Hepatocyte (in vitro differentiated cells): ENCODE measurements at regions not wholly inside any gene's neighbourhood (a gene's known extent, or its start where the extent isn't known, plus 50 kb on each side); places are given as distances from the start of the nearest gene placed in this dataset.
"Not testable (repeated sequence)": the region's sequence is repeated elsewhere in the genome, so short reads cannot be mapped to it uniquely, and the experiment has no call there.

Experiments used
- DNase-seq: peaks from one replicate; pipeline ENCODE4 v3.0.0-alpha.2; 2016; ENCODE audit warnings: low spot score
- H2AFZ ChIP-seq: fragments of 200-600 bp; sonication (generic); 2 replicates; pipeline ENCODE4 v1.6.0; 2016; ENCODE audit warnings: antibody characterized with exemption, mild to moderate bottlenecking
- H3K27ac ChIP-seq: fragments of 200-600 bp; sonication (generic); 2 replicates; pipeline ENCODE4 v1.5.1; 2016; ENCODE audit warnings: mild to moderate bottlenecking
- H3K27me3 ChIP-seq: fragments of 200-600 bp; sonication (generic); 2 replicates; pipeline ENCODE4 v1.6.1; 2016
- H3K36me3 ChIP-seq: fragments of 200-600 bp; sonication (generic); replicated peaks from 2 replicates; pipeline ENCODE4 v1.5.1; 2016; ENCODE audit warnings: low read depth; ENCODE audit not compliant: insufficient read depth
- H3K4me1 ChIP-seq: fragments of 200-600 bp; sonication (generic); 2 replicates; pipeline ENCODE4 v1.5.1; 2016; ENCODE audit warnings: mild to moderate bottlenecking, moderate library complexity; ENCODE audit not compliant: insufficient read depth
- H3K4me2 ChIP-seq: fragments of 200-600 bp; sonication (generic); 2 replicates; pipeline ENCODE4 v1.6.0; 2016
- H3K4me3 ChIP-seq: fragments of 200-600 bp; sonication (generic); 2 replicates; pipeline ENCODE4 v1.5.1; 2016; ENCODE audit warnings: mild to moderate bottlenecking
- H3K79me2 ChIP-seq: fragments of 200-600 bp; sonication (generic); 2 replicates; pipeline ENCODE4 v1.6.0; 2017; ENCODE audit warnings: mild to moderate bottlenecking
- H3K9me2 ChIP-seq: fragments of 200-600 bp; sonication (generic); replicated peaks from 2 replicates; pipeline ENCODE4 v1.6.0; 2017; ENCODE audit warnings: mild to moderate bottlenecking; ENCODE audit not compliant: insufficient read depth
- H3K9me3 ChIP-seq: fragments of 200-600 bp; sonication (generic); 2 replicates; pipeline ENCODE4 v1.5.1; 2016; ENCODE audit warnings: low read depth, mild to moderate bottlenecking
- H4K20me1 ChIP-seq: fragments of 200-600 bp; sonication (generic); 2 replicates; pipeline ENCODE4 v1.6.0; 2016; ENCODE audit warnings: mild to moderate bottlenecking; ENCODE audit not compliant: insufficient read depth, poor library complexity, severe bottlenecking
- CTCF ChIP-seq: fragments of 200-600 bp; sonication (generic); IDR thresholded peaks from 2 replicates; pipeline ENCODE4 v1.5.1; 2016; ENCODE audit warnings: antibody characterized with exemption, mild to moderate bottlenecking; ENCODE audit not compliant: poor library complexity
- EZH2 ChIP-seq: fragments of 200-600 bp; sonication (generic); IDR thresholded peaks from 2 replicates; pipeline ENCODE4 v1.6.1; 2016; ENCODE audit warnings: antibody characterized with exemption, mild to moderate bottlenecking, borderline replicate concordance
- EZH2phosphoT487 ChIP-seq: fragments of 200-600 bp; sonication (generic); IDR thresholded peaks from one replicate; pipeline ENCODE4 v1.6.1; 2018; ENCODE audit warnings: antibody characterized with exemption, mild to moderate bottlenecking, low read depth, moderate library complexity; ENCODE audit not compliant: unreplicated experiment, severe bottlenecking
- WGBS: methylation state at CpG from one replicate; pipeline ENCODE4 v1.1.6; 2016; ENCODE audit warnings: low lambda C conversion rate; ENCODE audit errors: missing lambda C conversion rate; 5-methylcytosine and 5-hydroxymethylcytosine counted together

- not testable (repeated sequence) for H3K79me2 ChIP-seq, H4K20me1 ChIP-seq, H3K27ac ChIP-seq, H2AFZ ChIP-seq, H3K4me3 ChIP-seq, H3K4me2 ChIP-seq, H3K4me1 ChIP-seq, DNase-seq, H3K9me2 ChIP-seq, H3K36me3 ChIP-seq, H3K9me3 ChIP-seq, H3K27me3 ChIP-seq
- WGBS: 47% methylated on average over 4 of the region's 4 CpGs
These were observed 54.2 kb downstream of the DBET start for GRCh38 chr4:190118519-190118918.

- H4K20me1 ChIP-seq, H3K4me2 ChIP-seq, DNase-seq, H3K27me3 ChIP-seq, H3K36me3 ChIP-seq, H3K79me2 ChIP-seq, H3K9me3 ChIP-seq, H3K9me2 ChIP-seq, H3K27ac ChIP-seq, H2AFZ ChIP-seq, H3K4me3 ChIP-seq, H3K4me1 ChIP-seq: not testable (repeated sequence)
- 72% methylated on average over 3 of the region's 3 CpGs for WGBS
These were observed 54.1 kb upstream of the DUX4 start for GRCh38 chr4:190119474-190119873.

DNA sequence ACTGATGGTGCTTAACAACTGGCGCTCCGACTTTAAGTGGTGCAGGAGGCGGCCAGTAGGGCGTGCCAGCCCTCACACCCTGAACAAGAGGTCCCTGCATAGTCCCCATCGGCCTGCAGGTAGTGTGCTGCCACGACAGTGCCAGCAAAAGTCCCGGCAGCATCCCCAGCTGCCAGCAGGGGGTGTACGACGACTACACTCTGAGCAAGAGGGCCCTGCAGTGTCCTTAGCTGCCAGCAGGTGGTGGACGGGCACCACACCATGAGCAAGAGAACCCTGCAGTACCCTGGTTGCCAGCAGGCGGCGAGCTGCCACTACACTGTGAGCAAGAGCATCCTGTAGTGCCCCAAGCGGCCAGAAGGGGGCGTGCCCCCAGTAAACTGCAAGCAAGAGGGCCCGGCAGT, 53.5 kb upstream of the DUX4 start:
- WGBS: 74% methylated on average over 10 of the region's 15 CpGs

DNA sequence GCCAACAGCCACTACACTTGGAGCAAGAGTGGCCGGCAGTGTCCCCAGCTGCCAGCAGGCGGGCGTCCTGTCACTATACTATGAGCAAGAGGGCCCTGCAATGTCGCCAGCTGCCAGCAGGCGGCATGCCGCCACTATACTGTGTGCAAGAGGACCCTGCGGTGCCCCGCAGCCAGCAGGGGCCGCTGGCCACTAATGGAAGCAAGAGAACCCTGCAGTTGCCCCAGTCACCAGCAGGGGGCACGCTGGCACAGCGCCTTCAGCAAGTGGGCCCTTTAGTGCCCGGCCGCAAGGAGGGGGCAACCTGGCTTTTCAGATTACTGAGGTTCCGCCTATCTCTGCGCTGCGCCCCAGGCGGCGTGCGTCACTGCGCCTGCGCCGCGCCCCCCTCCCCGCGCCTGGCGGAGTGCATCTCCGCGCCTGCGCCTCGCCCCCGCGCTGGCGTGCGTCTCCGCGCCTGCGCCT, 53.0 kb upstream of the DUX4 start:
- not testable (repeated sequence) for H3K27ac ChIP-seq, H2AFZ ChIP-seq, H3K79me2 ChIP-seq, H3K9me3 ChIP-seq, DNase-seq, H4K20me1 ChIP-seq, H3K4me1 ChIP-seq, H3K9me2 ChIP-seq, H3K27me3 ChIP-seq, H3K36me3 ChIP-seq, H3K4me3 ChIP-seq, H3K4me2 ChIP-seq
- 97% methylated on average over 21 of the region's 37 CpGs for WGBS
- peak; percentile 8 for TF ChIP-seq CTCF

More for the DNA sequence above, 53.5 kb upstream of the DUX4 start:
- not testable (repeated sequence) for H3K27ac ChIP-seq, H2AFZ ChIP-seq, H3K36me3 ChIP-seq, H3K27me3 ChIP-seq, DNase-seq, H3K79me2 ChIP-seq, H3K4me3 ChIP-seq, H3K4me2 ChIP-seq, H3K4me1 ChIP-seq, H3K9me3 ChIP-seq, H4K20me1 ChIP-seq, H3K9me2 ChIP-seq

- not testable (repeated sequence) for H3K4me2 ChIP-seq, H3K79me2 ChIP-seq, H3K4me1 ChIP-seq, H3K9me2 ChIP-seq, H4K20me1 ChIP-seq, H3K27ac ChIP-seq, H3K36me3 ChIP-seq, H2AFZ ChIP-seq, DNase-seq, H3K9me3 ChIP-seq, H3K27me3 ChIP-seq, H3K4me3 ChIP-seq
- no CpG with 5 or more reads among the region's 118 CpGs for WGBS
These were observed 52.4 kb upstream of the DUX4 start for GRCh38 chr4:190121076-190121671.

DNA sequence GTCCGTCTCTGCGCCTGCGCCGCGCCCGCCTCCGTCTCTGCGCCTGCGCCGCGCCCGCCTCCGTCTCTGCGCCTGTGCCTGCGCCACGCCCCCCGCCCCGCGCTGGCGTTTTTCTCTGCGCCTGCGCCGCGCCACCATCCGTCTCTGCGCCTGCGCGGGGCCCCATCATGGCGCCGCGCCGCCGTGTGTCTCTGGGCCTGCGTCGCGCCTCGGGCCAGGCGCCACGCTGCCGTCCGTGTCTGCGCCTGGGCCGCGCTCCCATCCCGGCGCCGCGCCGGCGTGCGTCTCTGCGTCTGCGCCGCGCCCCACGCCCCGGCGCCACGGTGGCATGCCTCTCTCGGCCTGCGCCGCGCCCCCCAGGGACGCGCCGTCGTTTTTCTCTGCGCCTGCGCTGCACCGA, 51.8 kb upstream of the DUX4 start:
- WGBS: 98% methylated on average over 43 of the region's 70 CpGs
- H3K9me2 ChIP-seq: no peaks in the 10 kb centered on the region
- no peaks in the 10 kb centered on the region for H3K79me2 ChIP-seq
- no peak overlapping the region for H2AFZ ChIP-seq
- H3K4me2 ChIP-seq: no peak overlapping the region
- H4K20me1 ChIP-seq: no peaks in the 10 kb centered on the region
- no peaks in the 10 kb centered on the region for H3K4me1 ChIP-seq
- no peaks in the 10 kb centered on the region for H3K9me3 ChIP-seq
- no peak overlapping the region for H3K27ac ChIP-seq
- no peak for TF ChIP-seq CTCF
- no peak for TF ChIP-seq EZH2
- no peak for TF ChIP-seq EZH2phosphoT487
- H3K4me3 ChIP-seq: no peak overlapping the region
- H3K27me3 ChIP-seq: no peaks in the 10 kb centered on the region
- no peaks in the 10 kb centered on the region for H3K36me3 ChIP-seq
- DNase-seq: no peak

- not testable (repeated sequence) for H3K4me2 ChIP-seq, H2AFZ ChIP-seq, H3K9me2 ChIP-seq, H3K36me3 ChIP-seq, H3K27ac ChIP-seq, H3K27me3 ChIP-seq, H4K20me1 ChIP-seq, H3K79me2 ChIP-seq, DNase-seq, H3K4me3 ChIP-seq, H3K9me3 ChIP-seq, H3K4me1 ChIP-seq
- 96% methylated on average over 19 of the region's 29 CpGs for whole genome bisulfite sequencing
These were observed 51.1 kb upstream of the DUX4 start for GRCh38 chr4:190122161-190123142.
